ENCODE measurements at regions not wholly inside any gene's neighbourhood (a gene's known extent, or its start where the extent isn't known, plus 50 kb on each side); places are given as distances from the start of the nearest gene placed in this dataset.

- DNase-seq: no peak
- Histone ChIP-seq H3K4me1 (ENCODE audit: low read depth) (no peaks in the 10 kb centered on the region), H3K36me3 (ENCODE audit: low read depth) (no peaks in the 10 kb centered on the region), H3K4me3 (no peak overlapping the region), H3K9me3 (no peaks in the 10 kb centered on the region)
- ATAC-seq: no peak
- intact Hi-C loops (cut with DNase I, micrococcal nuclease): no loop called here
- TF ChIP-seq CTCF (IDR thresholded peaks at IDR 0.05): no peak
Observed at GRCh38 chr3:103613397-103614156, 1178.8 kb downstream of the ZPLD1 start.

- intact Hi-C loops (cut with DNase I, micrococcal nuclease): no loop called here
- Histone ChIP-seq H3K36me3 (ENCODE audit: low read depth) (no peaks in the 10 kb centered on the region), H3K9me3 (peaks cover 2% of the 10 kb centered on the region), H3K4me1 (ENCODE audit: low read depth) (no peaks in the 10 kb centered on the region), H3K4me3 (no peak overlapping the region)
- DNase-seq (no peak), ATAC-seq (no peak)
- no peak for TF ChIP-seq CTCF (IDR thresholded peaks at IDR 0.05)
Observed at GRCh38 chr3:103614719-103615118, 1179.9 kb downstream of the ZPLD1 start.

GRCh38 chr3:103617961-103618360 is 1183.1 kb downstream of the ZPLD1 start:
- Histone ChIP-seq H3K4me1 (ENCODE audit: low read depth) (no peaks in the 10 kb centered on the region), H3K4me3 (no peak overlapping the region), H3K9me3 (peaks cover 2% of the 10 kb centered on the region), H3K36me3 (ENCODE audit: low read depth) (no peaks in the 10 kb centered on the region)
- DNase-seq (no peak), ATAC-seq (no peak)
- intact Hi-C loops (cut with DNase I, micrococcal nuclease): no loop called here
- TF ChIP-seq CTCF (IDR thresholded peaks at IDR 0.05): no peak

GRCh38 chr3:103624271-103624670 is 1189.5 kb downstream of the ZPLD1 start:
- H3K9me3 ChIP-seq: peaks cover 1% of the 10 kb centered on the region
- DNase-seq: no peak
- no peak for ATAC-seq
- no peak for TF ChIP-seq CTCF (IDR thresholded peaks at IDR 0.05)
- H3K4me1 ChIP-seq (ENCODE audit: low read depth): no peaks in the 10 kb centered on the region
- H3K4me3 ChIP-seq: no peak overlapping the region
- no peaks in the 10 kb centered on the region for H3K36me3 ChIP-seq (ENCODE audit: low read depth)
- intact Hi-C loops (cut with DNase I, micrococcal nuclease): no loop called here

GRCh38 chr3:103629391-103629790 is 1194.6 kb downstream of the ZPLD1 start:
- intact Hi-C loops (cut with DNase I, micrococcal nuclease): no loop called here
- peaks cover 30% of the 10 kb centered on the region for H3K9me3 ChIP-seq
- no peaks in the 10 kb centered on the region for H3K36me3 ChIP-seq (ENCODE audit: low read depth)
- no peak for TF ChIP-seq CTCF (IDR thresholded peaks at IDR 0.05)
- no peak overlapping the region for H3K4me3 ChIP-seq
- ATAC-seq (no peak), DNase-seq (no peak)
- no peaks in the 10 kb centered on the region for H3K4me1 ChIP-seq (ENCODE audit: low read depth)

GRCh38 chr3:103644450-103644849 is 1209.6 kb downstream of the ZPLD1 start:
- intact Hi-C loops (cut with DNase I, micrococcal nuclease): no loop called here
- ATAC-seq: no peak

More at GRCh38 chr3:103644450-103644849, 1209.6 kb downstream of the ZPLD1 start:
- Histone ChIP-seq H3K4me1 (ENCODE audit: low read depth) (no peaks in the 10 kb centered on the region), H3K4me3 (no peak overlapping the region), H3K9me3 (no peaks in the 10 kb centered on the region), H3K36me3 (ENCODE audit: low read depth) (no peaks in the 10 kb centered on the region)
- no peak for DNase-seq
- no peak for TF ChIP-seq CTCF (IDR thresholded peaks at IDR 0.05)
